ENCODE measurements at regions not wholly inside any gene's neighbourhood (a gene's known extent, or its start where the extent isn't known, plus 50 kb on each side); places are given as distances from the start of the nearest gene placed in this dataset.
A peak's percentile ranks its signal among the peaks of the same experiment; 100 is the strongest.
"Not testable (repeated sequence)": the region's sequence is repeated elsewhere in the genome, so short reads cannot be mapped to it uniquely, and the experiment has no call there.

GRCh38 chrX:13955975-13956374, 73.7 kb downstream of the GEMIN8 start:
- Mint-ChIP-seq H3K4me1 (no peaks in the 10 kb centered on the region), H3K36me3 (peaks cover 5% of the 10 kb centered on the region), H3K27ac (no peak overlapping the region), H3K4me3 (no peak overlapping the region), H3K27me3 (peaks cover 14% of the 10 kb centered on the region), H3K9me3 (peaks cover 5% of the 10 kb centered on the region)
- ATAC-seq = no peak

- H3K27me3 Mint-ChIP-seq = peaks cover 14% of the 10 kb centered on the region
- ATAC-seq = no peak
- no peak overlapping the region for H3K4me3 Mint-ChIP-seq
- H3K9me3 Mint-ChIP-seq = peaks cover 5% of the 10 kb centered on the region
- peaks cover 5% of the 10 kb centered on the region for H3K36me3 Mint-ChIP-seq
- no peaks in the 10 kb centered on the region for H3K4me1 Mint-ChIP-seq
- no peak overlapping the region for H3K27ac Mint-ChIP-seq
Measured at GRCh38 chrX:13955095-13955647, 74.5 kb downstream of the GEMIN8 start.

- H3K9me3 Mint-ChIP-seq = peaks cover 2% of the 10 kb centered on the region
- H3K27ac Mint-ChIP-seq = no peak overlapping the region
- H3K27me3 Mint-ChIP-seq = peaks cover 14% of the 10 kb centered on the region
- peaks cover 5% of the 10 kb centered on the region for H3K36me3 Mint-ChIP-seq
- H3K4me1 Mint-ChIP-seq = no peaks in the 10 kb centered on the region
- no peak for ATAC-seq
- H3K4me3 Mint-ChIP-seq = no peak overlapping the region
Measured at GRCh38 chrX:13952581-13952980, 77.1 kb downstream of the GEMIN8 start.

- not testable (repeated sequence) for H3K4me3 Mint-ChIP-seq, H3K9me3 Mint-ChIP-seq, H3K27ac Mint-ChIP-seq, H3K4me1 Mint-ChIP-seq, H3K36me3 Mint-ChIP-seq, H3K27me3 Mint-ChIP-seq, ATAC-seq
Measured at GRCh38 chrX:13946223-13946622, 83.5 kb downstream of the GEMIN8 start.

- H3K4me3 Mint-ChIP-seq, H3K36me3 Mint-ChIP-seq, ATAC-seq, H3K4me1 Mint-ChIP-seq, H3K27ac Mint-ChIP-seq, H3K27me3 Mint-ChIP-seq, H3K9me3 Mint-ChIP-seq: not testable (repeated sequence)
Measured at GRCh38 chrX:13945787-13946186, 83.9 kb downstream of the GEMIN8 start.

GRCh38 chrX:13940671-13941070, 89.0 kb downstream of the GEMIN8 start:
- no peak for ATAC-seq
- no peaks in the 10 kb centered on the region for H3K9me3 Mint-ChIP-seq
- peaks cover 5% of the 10 kb centered on the region for H3K4me1 Mint-ChIP-seq
- H3K27ac Mint-ChIP-seq = no peak overlapping the region
- H3K27me3 Mint-ChIP-seq = peaks cover 10% of the 10 kb centered on the region
- no peak overlapping the region for H3K4me3 Mint-ChIP-seq
- no peaks in the 10 kb centered on the region for H3K36me3 Mint-ChIP-seq

GRCh38 chrX:13939741-13940597, 89.7 kb downstream of the GEMIN8 start:
- no peak overlapping the region for H3K4me3 Mint-ChIP-seq
- no peak overlapping the region for H3K27ac Mint-ChIP-seq
- H3K36me3 Mint-ChIP-seq = no peaks in the 10 kb centered on the region
- no peaks in the 10 kb centered on the region for H3K9me3 Mint-ChIP-seq
- H3K4me1 Mint-ChIP-seq = peaks cover 5% of the 10 kb centered on the region
- peaks cover 10% of the 10 kb centered on the region for H3K27me3 Mint-ChIP-seq
- ATAC-seq = no peak

- Mint-ChIP-seq H3K9me3 (no peaks in the 10 kb centered on the region), H3K4me1 (peaks cover 5% of the 10 kb centered on the region), H3K27ac (no peak overlapping the region), H3K4me3 (peak overlapping the region; percentile 57), H3K27me3 (peaks cover 10% of the 10 kb centered on the region), H3K36me3 (no peaks in the 10 kb centered on the region)
- no peak for ATAC-seq
Measured at GRCh38 chrX:13938829-13939530, 90.7 kb downstream of the GEMIN8 start.

GRCh38 chrX:13938051-13938828, 91.5 kb downstream of the GEMIN8 start:
- H3K4me1 Mint-ChIP-seq = peaks cover 5% of the 10 kb centered on the region
- no peak overlapping the region for H3K27ac Mint-ChIP-seq
- no peaks in the 10 kb centered on the region for H3K9me3 Mint-ChIP-seq
- no peaks in the 10 kb centered on the region for H3K36me3 Mint-ChIP-seq
- peaks cover 10% of the 10 kb centered on the region for H3K27me3 Mint-ChIP-seq
- no peak for ATAC-seq
- H3K4me3 Mint-ChIP-seq = peak overlapping the region; percentile 62

- H3K27me3 Mint-ChIP-seq = peaks cover 10% of the 10 kb centered on the region
- peak overlapping the region; percentile 62 for H3K4me3 Mint-ChIP-seq
- H3K4me1 Mint-ChIP-seq = peaks cover 5% of the 10 kb centered on the region
- H3K9me3 Mint-ChIP-seq = no peaks in the 10 kb centered on the region
- no peaks in the 10 kb centered on the region for H3K36me3 Mint-ChIP-seq
- no peak overlapping the region for H3K27ac Mint-ChIP-seq
- no peak for ATAC-seq
Measured at GRCh38 chrX:13937370-13938050, 92.2 kb downstream of the GEMIN8 start.

- peaks cover 5% of the 10 kb centered on the region for H3K4me1 Mint-ChIP-seq
- H3K27me3 Mint-ChIP-seq = peaks cover 10% of the 10 kb centered on the region
- no peaks in the 10 kb centered on the region for H3K36me3 Mint-ChIP-seq
- no peak overlapping the region for H3K27ac Mint-ChIP-seq
- ATAC-seq = no peak
- no peak overlapping the region for H3K4me3 Mint-ChIP-seq
- no peaks in the 10 kb centered on the region for H3K9me3 Mint-ChIP-seq
Measured at GRCh38 chrX:13936521-13937225, 93.0 kb downstream of the GEMIN8 start.

- no peaks in the 10 kb centered on the region for H3K9me3 Mint-ChIP-seq
- no peak for ATAC-seq
- peaks cover 5% of the 10 kb centered on the region for H3K4me1 Mint-ChIP-seq
- no peak overlapping the region for H3K4me3 Mint-ChIP-seq
- H3K36me3 Mint-ChIP-seq = no peaks in the 10 kb centered on the region
- H3K27ac Mint-ChIP-seq = no peak overlapping the region
- peaks cover 7% of the 10 kb centered on the region for H3K27me3 Mint-ChIP-seq
Measured at GRCh38 chrX:13934731-13935130, 95.0 kb downstream of the GEMIN8 start.

GRCh38 chrX:13933851-13934250, 95.8 kb downstream of the GEMIN8 start:
- Mint-ChIP-seq H3K9me3 (no peaks in the 10 kb centered on the region), H3K27ac (no peak overlapping the region), H3K4me3 (no peak overlapping the region), H3K4me1 (peaks cover 5% of the 10 kb centered on the region), H3K36me3 (no peaks in the 10 kb centered on the region), H3K27me3 (no peaks in the 10 kb centered on the region)
- no peak for ATAC-seq

- ATAC-seq = no peak
Measured at GRCh38 chrX:13933352-13933751, 96.3 kb downstream of the GEMIN8 start.

More at GRCh38 chrX:13933352-13933751, 96.3 kb downstream of the GEMIN8 start:
- H3K4me1 Mint-ChIP-seq = peaks cover 5% of the 10 kb centered on the region
- no peak overlapping the region for H3K27ac Mint-ChIP-seq
- no peaks in the 10 kb centered on the region for H3K9me3 Mint-ChIP-seq
- H3K36me3 Mint-ChIP-seq = no peaks in the 10 kb centered on the region
- H3K4me3 Mint-ChIP-seq = no peak overlapping the region
- H3K27me3 Mint-ChIP-seq = no peaks in the 10 kb centered on the region

All from stimulated activated memory B cell treated with anti-CD40 and anti-IgM and Interleukin-4, amounts not matched to agents 10 μg/mL and 1 μg/mL and 100 μg/mL, for 72 hours (primary cell).